Activated T-helper 1 cell treated with anti-CD3 and anti-CD28 coated beads, Interleukin-12 subunit alpha, Interleukin-12 subunit beta, Interleukin-2, Interleukin-4 antibody, amounts not matched to agents 30 ng/mL and 10 ng/mL and 1 ng/mL, durations not matched to agents 14 hours and 24 hours and 36 hours (primary cell): ENCODE measurements at regions not wholly inside any gene's neighbourhood (a gene's known extent, or its start where the extent isn't known, plus 50 kb on each side); places are given as distances from the start of the nearest gene placed in this dataset.

Experiments
- DNase-seq: peaks from one replicate; pipeline ENCODE4 v3.0.0; 2021; ENCODE audit warnings: low spot score
- H3K27ac Mint-ChIP-seq: one replicate; pipeline ENCODE4 v1.8.0; 2021; ENCODE audit warnings: mild to moderate bottlenecking, mixed read lengths
- H3K27me3 Mint-ChIP-seq: one replicate; pipeline ENCODE4 v1.8.0; 2022; ENCODE audit warnings: mild to moderate bottlenecking, moderate library complexity, mixed read lengths; ENCODE audit not compliant: insufficient read depth
- H3K36me3 Mint-ChIP-seq: one replicate; pipeline ENCODE4 v1.8.0; 2021; ENCODE audit warnings: low read depth, mixed read lengths
- H3K4me1 Mint-ChIP-seq: one replicate; pipeline ENCODE4 v1.8.0; 2021; ENCODE audit warnings: low read depth, mixed read lengths
- H3K4me3 Mint-ChIP-seq: one replicate; pipeline ENCODE4 v1.8.0; 2021; ENCODE audit warnings: mild to moderate bottlenecking, moderate library complexity, mixed read lengths
- H3K9me3 Mint-ChIP-seq: one replicate; pipeline ENCODE4 v1.8.0; 2021; ENCODE audit warnings: mixed read lengths
- intact Hi-C: fragments of 100-400 bp; cut with micrococcal nuclease; formaldehyde crosslinking; loops from one replicate; pipeline ENCODE4 v1.15.1; 2024

GRCh38 chr1:194830387-194830786 lies 1644.0 kb upstream of the B3GALT2 start:
- H3K36me3 Mint-ChIP-seq, result no peaks in the 10 kb centered on the region

GRCh38 chr1:194829492-194829891 lies 1643.1 kb upstream of the B3GALT2 start:
- no peaks in the 10 kb centered on the region for H3K27me3 Mint-ChIP-seq
- intact Hi-C loops, result no loop called here
- no peak overlapping the region for H3K27ac Mint-ChIP-seq
- no peaks in the 10 kb centered on the region for H3K9me3 Mint-ChIP-seq
- no peak overlapping the region for H3K4me3 Mint-ChIP-seq
- no peaks in the 10 kb centered on the region for H3K4me1 Mint-ChIP-seq
- no peak for DNase-seq
- no peaks in the 10 kb centered on the region for H3K36me3 Mint-ChIP-seq

More at GRCh38 chr1:194830387-194830786, 1644.0 kb upstream of the B3GALT2 start:
- no peaks in the 10 kb centered on the region for H3K4me1 Mint-ChIP-seq
- H3K27me3 Mint-ChIP-seq, result no peaks in the 10 kb centered on the region
- intact Hi-C loops, result no loop called here
- no peak for DNase-seq
- no peaks in the 10 kb centered on the region for H3K9me3 Mint-ChIP-seq
- no peak overlapping the region for H3K4me3 Mint-ChIP-seq
- no peak overlapping the region for H3K27ac Mint-ChIP-seq

DNA sequence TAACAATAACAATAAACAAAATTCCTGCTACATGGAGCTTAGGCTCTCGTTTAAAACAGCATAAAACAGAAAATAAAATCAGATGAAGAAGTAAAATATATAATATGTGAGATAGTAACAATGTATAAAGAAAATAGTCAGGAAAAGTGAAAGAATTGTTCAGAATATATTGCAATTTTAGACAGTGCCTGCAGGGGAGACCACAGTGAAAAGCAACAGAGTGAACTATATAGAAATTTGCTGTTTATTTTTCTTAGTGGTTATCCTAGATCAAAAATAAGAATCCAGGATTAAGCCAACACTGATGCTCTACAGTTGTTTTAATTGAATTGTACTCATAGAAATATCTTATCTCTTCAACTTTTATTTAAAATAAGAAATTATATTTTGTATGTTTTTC lies 1639.0 kb upstream of the B3GALT2 start:
- Mint-ChIP-seq H3K27me3 (no peaks in the 10 kb centered on the region), H3K4me1 (no peaks in the 10 kb centered on the region), H3K4me3 (no peak overlapping the region), H3K27ac (no peak overlapping the region), H3K9me3 (no peaks in the 10 kb centered on the region), H3K36me3 (no peaks in the 10 kb centered on the region)
- intact Hi-C loops, result no loop called here
- no peak for DNase-seq

DNA sequence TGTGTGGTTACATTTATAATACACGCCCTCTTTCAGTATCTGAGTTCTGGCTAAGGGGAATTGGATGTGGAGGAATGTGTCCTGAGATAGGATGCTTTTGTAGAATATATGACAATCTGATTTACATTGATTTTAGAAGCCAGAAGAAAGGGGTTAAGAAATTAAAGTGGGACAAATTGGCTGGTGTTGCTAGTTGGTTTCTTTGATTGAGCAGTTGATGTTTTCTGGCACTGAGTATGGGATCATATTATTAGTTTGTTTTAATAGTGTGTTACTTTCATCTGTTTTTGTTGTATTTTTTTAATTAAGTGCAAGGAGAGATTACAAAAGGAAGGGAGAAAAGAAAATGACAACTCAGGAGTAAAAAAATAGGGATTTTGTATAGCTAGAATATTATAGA lies 1634.7 kb upstream of the B3GALT2 start:
- Mint-ChIP-seq H3K4me3 (no peak overlapping the region), H3K27ac (no peak overlapping the region), H3K4me1 (no peaks in the 10 kb centered on the region), H3K27me3 (no peaks in the 10 kb centered on the region), H3K9me3 (no peaks in the 10 kb centered on the region), H3K36me3 (no peaks in the 10 kb centered on the region)
- no peak for DNase-seq
- intact Hi-C loops, result no loop called here

GRCh38 chr1:194818674-194819073 lies 1632.3 kb upstream of the B3GALT2 start:
- Mint-ChIP-seq H3K4me3 (no peak overlapping the region), H3K36me3 (no peaks in the 10 kb centered on the region), H3K9me3 (no peaks in the 10 kb centered on the region), H3K4me1 (no peaks in the 10 kb centered on the region), H3K27ac (no peak overlapping the region), H3K27me3 (no peaks in the 10 kb centered on the region)
- intact Hi-C loops, result no loop called here
- no peak for DNase-seq

- intact Hi-C loops, result no loop called here
- no peaks in the 10 kb centered on the region for H3K27me3 Mint-ChIP-seq
- H3K36me3 Mint-ChIP-seq, result no peaks in the 10 kb centered on the region
- no peak overlapping the region for H3K4me3 Mint-ChIP-seq
- H3K27ac Mint-ChIP-seq, result no peak overlapping the region
- DNase-seq, result no peak
- no peaks in the 10 kb centered on the region for H3K4me1 Mint-ChIP-seq
- H3K9me3 Mint-ChIP-seq, result no peaks in the 10 kb centered on the region
Measured at GRCh38 chr1:194816859-194817258, 1630.4 kb upstream of the B3GALT2 start.

GRCh38 chr1:194813096-194813495 lies 1626.7 kb upstream of the B3GALT2 start:
- no peaks in the 10 kb centered on the region for H3K36me3 Mint-ChIP-seq
- intact Hi-C loops, result no loop called here
- no peak overlapping the region for H3K27ac Mint-ChIP-seq
- H3K27me3 Mint-ChIP-seq, result no peaks in the 10 kb centered on the region
- no peak overlapping the region for H3K4me3 Mint-ChIP-seq
- no peaks in the 10 kb centered on the region for H3K4me1 Mint-ChIP-seq
- no peak for DNase-seq
- H3K9me3 Mint-ChIP-seq, result no peaks in the 10 kb centered on the region

- no peak overlapping the region for H3K4me3 Mint-ChIP-seq
- H3K4me1 Mint-ChIP-seq, result no peaks in the 10 kb centered on the region
- H3K36me3 Mint-ChIP-seq, result no peaks in the 10 kb centered on the region
- no peak for DNase-seq
- no peak overlapping the region for H3K27ac Mint-ChIP-seq
- no peaks in the 10 kb centered on the region for H3K27me3 Mint-ChIP-seq
- H3K9me3 Mint-ChIP-seq, result no peaks in the 10 kb centered on the region
- intact Hi-C loops, result no loop called here
Measured at GRCh38 chr1:194809665-194810064, 1623.3 kb upstream of the B3GALT2 start.

GRCh38 chr1:194809215-194809614 lies 1622.8 kb upstream of the B3GALT2 start:
- no peak overlapping the region for H3K4me3 Mint-ChIP-seq
- intact Hi-C loops, result no loop called here
- no peaks in the 10 kb centered on the region for H3K27me3 Mint-ChIP-seq
- no peak overlapping the region for H3K27ac Mint-ChIP-seq
- H3K9me3 Mint-ChIP-seq, result no peaks in the 10 kb centered on the region
- no peak for DNase-seq
- no peaks in the 10 kb centered on the region for H3K4me1 Mint-ChIP-seq
- H3K36me3 Mint-ChIP-seq, result no peaks in the 10 kb centered on the region

DNA sequence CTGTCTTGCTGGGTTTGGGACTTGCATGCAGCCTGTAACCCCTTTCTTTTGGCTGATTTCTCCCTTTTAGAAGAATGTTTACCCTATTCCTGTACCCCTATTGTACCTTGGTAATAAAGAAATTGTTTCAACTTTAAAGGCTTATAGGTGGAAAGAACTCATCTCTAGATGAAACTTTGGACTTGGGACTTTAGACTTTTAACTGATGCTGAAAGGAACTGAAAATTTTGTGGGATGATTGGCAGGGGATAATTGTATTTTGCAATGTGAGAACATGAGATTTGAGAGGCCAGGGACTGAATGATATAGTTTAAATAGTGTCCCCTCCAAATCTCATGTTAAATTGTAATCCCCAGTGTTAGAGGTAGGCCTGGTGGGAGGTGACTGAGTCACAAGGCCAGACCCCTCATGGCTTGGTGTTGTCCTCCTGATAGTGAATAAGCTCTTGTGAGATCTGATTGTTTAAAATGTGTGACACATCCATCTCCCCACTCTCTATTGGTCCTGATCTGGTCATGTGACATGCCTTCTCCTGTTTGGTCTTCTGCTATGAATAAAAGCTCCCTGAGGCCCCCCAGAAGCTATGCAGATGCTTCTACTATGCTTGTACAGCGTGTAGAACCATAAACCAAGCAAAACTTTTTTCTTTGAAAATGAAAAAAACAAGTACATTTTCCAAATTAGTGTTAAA lies 1621.3 kb upstream of the B3GALT2 start:
- H3K4me1 Mint-ChIP-seq, result no peaks in the 10 kb centered on the region
- no peak overlapping the region for H3K4me3 Mint-ChIP-seq
- no peak for DNase-seq
- intact Hi-C loops, result no loop called here
- no peaks in the 10 kb centered on the region for H3K36me3 Mint-ChIP-seq
- H3K27ac Mint-ChIP-seq, result no peak overlapping the region
- no peaks in the 10 kb centered on the region for H3K27me3 Mint-ChIP-seq
- no peaks in the 10 kb centered on the region for H3K9me3 Mint-ChIP-seq

GRCh38 chr1:194802572-194802971 lies 1616.2 kb upstream of the B3GALT2 start:
- Mint-ChIP-seq H3K27ac (no peak overlapping the region), H3K4me1 (no peaks in the 10 kb centered on the region), H3K4me3 (no peak overlapping the region), H3K9me3 (no peaks in the 10 kb centered on the region), H3K27me3 (peaks cover 3% of the 10 kb centered on the region), H3K36me3 (no peaks in the 10 kb centered on the region)
- intact Hi-C loops, result no loop called here
- no peak for DNase-seq

GRCh38 chr1:194795917-194796593 lies 1609.6 kb upstream of the B3GALT2 start:
- H3K36me3 Mint-ChIP-seq, result no peaks in the 10 kb centered on the region
- H3K4me3 Mint-ChIP-seq, result no peak overlapping the region
- H3K9me3 Mint-ChIP-seq, result no peaks in the 10 kb centered on the region
- H3K27ac Mint-ChIP-seq, result no peak overlapping the region
- no peaks in the 10 kb centered on the region for H3K4me1 Mint-ChIP-seq
- no peak for DNase-seq
- intact Hi-C loops, result no loop called here
- H3K27me3 Mint-ChIP-seq, result peaks cover 3% of the 10 kb centered on the region

- no peaks in the 10 kb centered on the region for H3K27me3 Mint-ChIP-seq
- intact Hi-C loops, result no loop called here
- no peaks in the 10 kb centered on the region for H3K4me1 Mint-ChIP-seq
- H3K27ac Mint-ChIP-seq, result no peak overlapping the region
- DNase-seq, result no peak
- H3K4me3 Mint-ChIP-seq, result no peak overlapping the region
- no peaks in the 10 kb centered on the region for H3K9me3 Mint-ChIP-seq
- H3K36me3 Mint-ChIP-seq, result no peaks in the 10 kb centered on the region
Measured at GRCh38 chr1:194787001-194787400, 1600.6 kb upstream of the B3GALT2 start.
